ENCODE measurements at regions not wholly inside any gene's neighbourhood (a gene's known extent, or its start where the extent isn't known, plus 50 kb on each side); places are given as distances from the start of the nearest gene placed in this dataset.

GRCh38 chr4:8699479-8700145 is 107.0 kb downstream of the CPZ start:
- CTCF ChIA-PET: no interaction called here
- Mint-ChIP-seq H3K9me3 (no peaks in the 10 kb centered on the region), H3K36me3 (ENCODE audit: low read depth) (no peaks in the 10 kb centered on the region), H3K4me1 (ENCODE audit: low read depth) (no peaks in the 10 kb centered on the region), H3K27ac (no peak overlapping the region), H3K4me3 (no peak overlapping the region), H3K27me3 (ENCODE audit: low read depth) (peaks cover 11% of the 10 kb centered on the region)
- DNase-seq: no peak
- intact Hi-C loops (cut with micrococcal nuclease): no loop called here

GRCh38 chr4:8699063-8699385 is 106.5 kb downstream of the CPZ start:
- intact Hi-C loops (cut with micrococcal nuclease): no loop called here
- Mint-ChIP-seq H3K27me3 (ENCODE audit: low read depth) (peaks cover 9% of the 10 kb centered on the region), H3K27ac (no peak overlapping the region), H3K36me3 (ENCODE audit: low read depth) (no peaks in the 10 kb centered on the region), H3K9me3 (no peaks in the 10 kb centered on the region), H3K4me3 (no peak overlapping the region), H3K4me1 (ENCODE audit: low read depth) (no peaks in the 10 kb centered on the region)
- CTCF ChIA-PET: no interaction called here
- no peak for DNase-seq

- CTCF ChIA-PET: no interaction called here
- Mint-ChIP-seq H3K27me3 (ENCODE audit: low read depth) (peaks cover 9% of the 10 kb centered on the region), H3K27ac (no peak overlapping the region), H3K4me1 (ENCODE audit: low read depth) (no peaks in the 10 kb centered on the region), H3K4me3 (no peak overlapping the region), H3K36me3 (ENCODE audit: low read depth) (no peaks in the 10 kb centered on the region), H3K9me3 (no peaks in the 10 kb centered on the region)
- no peak for DNase-seq
- intact Hi-C loops (cut with micrococcal nuclease): no loop called here
Measured at GRCh38 chr4:8698341-8699062, 105.9 kb downstream of the CPZ start.

DNA sequence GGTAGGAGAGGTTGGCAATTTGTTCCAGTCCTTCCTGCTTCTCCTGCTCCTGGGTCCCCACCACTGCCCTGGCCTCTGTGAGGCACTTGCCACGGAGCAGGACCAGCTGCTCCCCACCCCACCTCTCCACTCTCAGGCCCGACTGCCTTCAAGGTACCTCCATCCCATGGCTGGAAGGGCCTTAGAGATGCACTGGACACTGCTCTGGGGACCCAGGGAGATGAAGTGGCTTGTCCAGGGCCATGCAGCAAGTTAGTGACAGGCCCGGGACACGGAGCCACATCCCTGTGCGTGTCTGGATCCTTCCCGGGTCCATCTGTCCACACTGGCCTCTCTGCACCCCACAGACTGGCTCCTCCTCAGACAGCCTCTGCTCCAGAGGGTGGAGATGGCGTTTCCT is 105.3 kb downstream of the CPZ start:
- intact Hi-C loops (cut with micrococcal nuclease): no loop called here
- Mint-ChIP-seq H3K27me3 (ENCODE audit: low read depth) (peaks cover 9% of the 10 kb centered on the region), H3K4me3 (no peak overlapping the region), H3K36me3 (ENCODE audit: low read depth) (no peaks in the 10 kb centered on the region), H3K4me1 (ENCODE audit: low read depth) (no peaks in the 10 kb centered on the region), H3K9me3 (no peaks in the 10 kb centered on the region), H3K27ac (no peak overlapping the region)
- CTCF ChIA-PET: no interaction called here
- no peak for DNase-seq

DNA sequence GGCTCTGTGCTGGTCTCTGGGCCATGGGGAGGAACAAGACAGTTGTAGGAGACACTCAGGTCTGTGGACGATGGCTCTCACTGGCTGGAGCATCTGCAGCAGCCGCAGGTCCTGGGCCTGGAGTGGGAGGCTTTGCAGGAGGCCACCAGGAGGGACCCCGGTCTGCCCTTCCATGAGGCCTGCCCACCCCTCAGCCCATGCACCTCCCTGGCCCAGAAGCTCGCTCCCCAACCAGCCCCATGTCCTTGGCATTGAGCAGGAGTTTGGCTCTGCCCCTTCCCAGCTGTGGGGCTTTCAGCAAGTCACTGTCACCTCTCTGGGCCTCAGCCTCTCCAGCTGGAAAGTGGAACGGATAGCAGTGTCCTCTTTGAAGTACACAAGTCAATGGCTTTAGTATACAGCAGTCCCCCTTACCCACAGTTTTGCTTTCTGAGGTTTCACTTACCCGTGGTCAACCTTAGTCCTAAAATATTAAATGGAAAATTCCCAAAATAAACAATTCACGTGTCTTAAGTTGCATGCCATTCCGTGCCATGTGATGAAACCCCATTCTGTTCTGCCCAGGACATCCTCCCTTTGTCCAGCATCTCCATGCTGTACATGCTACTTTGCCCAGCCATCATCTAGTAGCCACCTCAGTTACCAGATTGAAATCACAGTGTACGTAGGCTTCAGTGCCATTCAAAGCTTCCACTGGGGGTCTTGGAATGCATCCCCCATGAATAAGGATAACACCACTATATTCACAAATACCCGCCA is 104.0 kb downstream of the CPZ start:
- Mint-ChIP-seq H3K27ac (no peak overlapping the region), H3K27me3 (ENCODE audit: low read depth) (peaks cover 9% of the 10 kb centered on the region), H3K9me3 (no peaks in the 10 kb centered on the region), H3K4me3 (no peak overlapping the region), H3K4me1 (ENCODE audit: low read depth) (no peaks in the 10 kb centered on the region), H3K36me3 (ENCODE audit: low read depth) (no peaks in the 10 kb centered on the region)
- CTCF ChIA-PET: no interaction called here
- DNase-seq: no peak
- intact Hi-C loops (cut with micrococcal nuclease): no loop called here

DNA sequence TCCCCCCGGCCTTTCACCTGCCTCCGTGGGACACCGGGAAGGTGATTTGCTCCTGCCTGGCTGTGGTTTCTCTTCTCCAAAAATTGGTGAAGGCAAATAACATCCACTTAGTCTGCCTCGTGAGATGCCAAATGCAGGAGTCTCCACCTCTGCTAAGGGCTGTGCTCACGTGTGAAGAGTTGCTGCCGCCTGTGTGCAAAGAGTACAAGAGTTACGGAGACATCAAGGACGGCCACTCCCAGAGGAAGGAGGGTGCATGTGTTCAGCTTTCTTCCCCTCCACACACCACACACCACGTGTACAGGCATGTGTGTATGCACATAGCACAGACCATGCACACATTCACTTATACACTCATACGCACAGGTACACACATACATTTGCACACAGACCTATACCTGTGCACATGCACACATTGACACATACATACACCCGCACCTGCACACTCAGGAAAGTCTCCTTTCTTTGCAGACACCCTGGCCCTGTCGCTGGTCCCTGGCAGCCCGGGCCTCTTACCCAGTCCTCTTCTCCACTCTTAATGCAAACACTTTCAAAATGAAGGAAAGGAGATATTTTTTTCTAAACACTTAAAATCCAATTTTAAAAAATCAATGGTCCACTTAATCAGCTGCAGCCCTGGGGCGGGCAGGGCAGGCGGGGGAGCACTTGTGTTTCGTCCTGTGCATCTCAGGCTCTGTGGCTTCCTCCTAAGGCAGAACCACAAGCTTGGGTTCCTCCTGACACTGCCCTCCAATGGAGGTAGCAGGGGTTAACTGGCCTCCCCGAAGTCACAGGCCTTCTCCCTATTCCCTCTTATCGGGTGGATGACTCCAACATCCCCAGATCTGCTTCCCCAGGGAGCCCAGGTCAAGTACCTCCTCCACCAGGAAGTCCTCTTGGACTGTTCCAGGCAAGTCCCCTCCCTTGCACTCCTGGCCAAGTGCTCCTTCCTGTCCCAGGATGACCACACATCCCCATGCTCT is 103.0 kb downstream of the CPZ start:
- no peak for DNase-seq
- CTCF ChIA-PET: no interaction called here
- Mint-ChIP-seq H3K4me3 (no peak overlapping the region), H3K27me3 (ENCODE audit: low read depth) (peaks cover 9% of the 10 kb centered on the region), H3K9me3 (no peaks in the 10 kb centered on the region), H3K4me1 (ENCODE audit: low read depth) (no peaks in the 10 kb centered on the region), H3K36me3 (ENCODE audit: low read depth) (no peaks in the 10 kb centered on the region), H3K27ac (no peak overlapping the region)
- intact Hi-C loops (cut with micrococcal nuclease): no loop called here

- Mint-ChIP-seq H3K27me3 (ENCODE audit: low read depth) (peaks cover 12% of the 10 kb centered on the region), H3K4me1 (ENCODE audit: low read depth) (no peaks in the 10 kb centered on the region), H3K27ac (no peak overlapping the region), H3K4me3 (no peak overlapping the region), H3K36me3 (ENCODE audit: low read depth) (no peaks in the 10 kb centered on the region), H3K9me3 (no peaks in the 10 kb centered on the region)
- CTCF ChIA-PET: no interaction called here
- no peak for DNase-seq
- intact Hi-C loops (cut with micrococcal nuclease): no loop called here
Measured at GRCh38 chr4:8694651-8695151, 102.1 kb downstream of the CPZ start.

GRCh38 chr4:8694226-8694625 is 101.7 kb downstream of the CPZ start:
- Mint-ChIP-seq H3K27ac (no peak overlapping the region), H3K9me3 (no peaks in the 10 kb centered on the region), H3K36me3 (ENCODE audit: low read depth) (no peaks in the 10 kb centered on the region), H3K27me3 (ENCODE audit: low read depth) (peaks cover 16% of the 10 kb centered on the region), H3K4me3 (no peak overlapping the region), H3K4me1 (ENCODE audit: low read depth) (no peaks in the 10 kb centered on the region)
- DNase-seq: no peak
- CTCF ChIA-PET: no interaction called here
- intact Hi-C loops (cut with micrococcal nuclease): no loop called here

DNA sequence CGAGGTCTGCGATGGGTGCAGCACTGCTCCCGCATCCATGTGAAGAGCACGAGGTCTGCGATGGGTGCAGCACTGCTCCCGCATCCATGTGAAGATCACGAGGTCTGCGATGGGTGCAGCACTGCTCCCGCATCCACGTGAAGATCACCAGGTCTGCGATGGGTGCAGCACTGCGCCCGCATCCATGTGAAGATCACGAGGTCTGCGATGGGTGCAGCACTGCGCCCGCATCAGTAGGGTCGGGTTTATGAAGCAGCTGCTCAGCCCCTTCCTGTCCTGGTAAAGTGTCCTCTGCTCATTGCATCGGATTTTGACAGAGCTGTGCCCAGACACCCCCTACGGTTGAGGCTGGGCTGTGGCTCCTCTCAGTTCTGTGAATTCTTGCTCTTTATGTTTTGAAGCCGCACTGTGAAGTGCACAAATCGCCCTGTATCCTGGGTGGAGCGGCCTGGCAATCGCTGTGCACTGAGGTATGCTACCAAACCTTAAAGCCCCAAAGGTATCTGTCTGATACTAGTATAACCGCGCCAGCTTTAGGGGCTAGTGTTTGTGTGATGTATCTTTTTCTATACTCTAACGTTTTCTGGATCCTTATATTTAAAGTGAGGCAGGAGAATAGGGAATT is 98.7 kb downstream of the CPZ start:
- Mint-ChIP-seq H3K27ac (no peak overlapping the region), H3K36me3 (ENCODE audit: low read depth) (no peaks in the 10 kb centered on the region), H3K9me3 (no peaks in the 10 kb centered on the region), H3K4me1 (ENCODE audit: low read depth) (no peaks in the 10 kb centered on the region), H3K27me3 (ENCODE audit: low read depth) (peaks cover 23% of the 10 kb centered on the region), H3K4me3 (no peak overlapping the region)
- CTCF ChIA-PET: no interaction called here
- intact Hi-C loops (cut with micrococcal nuclease): no loop called here
- DNase-seq: no peak

- Mint-ChIP-seq H3K27me3 (ENCODE audit: low read depth) (peaks cover 23% of the 10 kb centered on the region), H3K4me3 (no peak overlapping the region), H3K9me3 (no peaks in the 10 kb centered on the region), H3K27ac (no peak overlapping the region), H3K4me1 (ENCODE audit: low read depth) (no peaks in the 10 kb centered on the region), H3K36me3 (ENCODE audit: low read depth) (no peaks in the 10 kb centered on the region)
- DNase-seq: no peak
- CTCF ChIA-PET: no interaction called here
- intact Hi-C loops (cut with micrococcal nuclease): no loop called here
Measured at GRCh38 chr4:8690216-8691150, 97.9 kb downstream of the CPZ start.

DNA sequence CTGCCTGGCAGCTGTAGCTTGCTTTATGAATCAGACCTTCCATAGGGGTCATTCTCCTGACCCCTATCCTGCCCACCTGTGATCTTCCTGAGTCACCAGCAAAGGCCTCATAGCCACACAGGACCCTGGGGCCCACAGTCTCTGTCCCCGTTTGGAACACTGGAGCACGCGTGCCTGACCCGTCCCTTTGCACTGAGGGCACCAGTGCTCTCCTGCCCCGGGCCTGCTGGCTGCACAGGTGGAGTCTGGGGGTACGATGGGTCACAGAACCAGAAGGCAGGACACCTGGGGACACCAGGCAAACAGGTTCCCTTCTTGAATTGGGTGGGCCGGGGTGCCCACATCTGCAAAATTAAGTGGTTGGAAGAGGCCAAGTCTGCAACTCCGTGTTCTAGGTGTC is 97.2 kb downstream of the CPZ start:
- H3K36me3 Mint-ChIP-seq (ENCODE audit: low read depth): no peaks in the 10 kb centered on the region
- no peak overlapping the region for H3K27ac Mint-ChIP-seq
- no peaks in the 10 kb centered on the region for H3K9me3 Mint-ChIP-seq
- CTCF ChIA-PET: no interaction called here
- intact Hi-C loops (cut with micrococcal nuclease): no loop called here
- no peaks in the 10 kb centered on the region for H3K4me1 Mint-ChIP-seq (ENCODE audit: low read depth)
- no peak for DNase-seq
- no peak overlapping the region for H3K4me3 Mint-ChIP-seq
- H3K27me3 Mint-ChIP-seq (ENCODE audit: low read depth): peaks cover 20% of the 10 kb centered on the region

Measured in activated naive CD4-positive, alpha-beta T cell treated with anti-CD3 and anti-CD28 coated beads for 36 hours (primary cell).